B cell (primary cell): ENCODE measurements at regions not wholly inside any gene's neighbourhood (a gene's known extent, or its start where the extent isn't known, plus 50 kb on each side); places are given as distances from the start of the nearest gene placed in this dataset.

Experiments used
- ATAC-seq: fragments of 200-7000 bp; cut with Tn5 transposase; one replicate; pipeline ENCODE4 v1.10.0; 2021; ENCODE audit warnings: low read depth, mild to moderate bottlenecking, moderate number of reproducible peaks, moderate library complexity
- CTCF ChIA-PET: fragments of 350-600 bp; sonication (Branson Sonifier 250); formaldehyde crosslinking; loops from one replicate; lab custom pipeline; 2021; ENCODE audit warnings: antibody characterized with exemption, inconsistent platforms; lab: Charles Lee
- POLR2A ChIA-PET: fragments of 350-600 bp; sonication (Branson Sonifier 250); formaldehyde crosslinking; loops from one replicate; lab custom pipeline; 2021; ENCODE audit warnings: antibody characterized with exemption; lab: Charles Lee
- DNase-seq: peaks from one replicate; pipeline ENCODE4 v3.0.0; 2013
- H2AFZ ChIP-seq: 2 replicates; pipeline ENCODE4 v1.6.1; 2012; ENCODE audit warnings: mild to moderate bottlenecking, low read depth, low read length; ENCODE audit not compliant: insufficient read depth, poor library complexity, severe bottlenecking
- H3K27ac ChIP-seq, 2 donors: 1 replicate in 1 of 2; 2 replicates in 1 of 2; pipeline ENCODE4 v1.5.1; 2012 to 2013; ENCODE audit warnings: low read length in 2 of 2, mild to moderate bottlenecking in 2 of 2, moderate library complexity in 1 of 2
- H3K27me3 ChIP-seq, 4 experiments: fragments of 200-600 bp in 1 of 4; sonication (generic) in 1 of 4; replicated peaks in 1 of 4; 1 replicate in 2 of 4; 2 replicates in 2 of 4; pipeline versions ENCODE4 v1.6.1 to v1.7.0; 2013 to 2016; ENCODE audit warnings: low read length in 3 of 4, mild to moderate bottlenecking in 2 of 4, mixed read lengths in 1 of 4, moderate library complexity in 1 of 4; ENCODE audit not compliant: insufficient read depth in 4 of 4, control insufficient read depth in 3 of 4; ENCODE audit errors: control extremely low read depth in 1 of 4
- H3K36me3 ChIP-seq, 2 experiments: replicated peaks in 1 of 2; 1 replicate in 1 of 2; 2 replicates in 1 of 2; pipeline versions ENCODE4 v1.6.1 to v1.7.1; 2013; ENCODE audit warnings: low read length in 1 of 2; ENCODE audit not compliant: insufficient read depth in 2 of 2, control insufficient read depth in 1 of 2; ENCODE audit errors: control extremely low read depth in 1 of 2, extremely low read depth in 1 of 2
- H3K4me1 ChIP-seq, 2 donors: fragments of 200-600 bp in 1 of 2; sonication (generic) in 1 of 2; 1 replicate in 1 of 2; 2 replicates in 1 of 2; pipeline versions ENCODE4 v1.5.1 to v1.6.1; 2013 to 2017; ENCODE audit warnings: low read length in 2 of 2; ENCODE audit not compliant: control insufficient read depth in 2 of 2, insufficient read depth in 2 of 2
- H3K4me2 ChIP-seq: replicated peaks from 2 replicates; pipeline ENCODE3; 2012; ENCODE audit warnings: mild to moderate bottlenecking, low read depth, low read length; ENCODE audit not compliant: poor library complexity, severe bottlenecking
- H3K4me3 ChIP-seq, 5 experiments: fragments of 200-600 bp in 1 of 5; sonication (generic) in 1 of 5; 1 replicate in 3 of 5; 2 replicates in 2 of 5; pipeline versions ENCODE4 v1.5.1 to v1.7.0; 2011 to 2016; ENCODE audit warnings: low read length in 4 of 5, mild to moderate bottlenecking in 4 of 5, low read depth in 2 of 5, control low read depth in 1 of 5, moderate library complexity in 1 of 5; ENCODE audit not compliant: insufficient read depth in 1 of 5; ENCODE audit errors: control extremely low read depth in 1 of 5, extremely low read depth in 1 of 5
- H3K79me2 ChIP-seq: fragments of 200-600 bp; sonication (generic); one replicate; pipeline ENCODE4 v1.6.0; 2016; ENCODE audit warnings: low read length; ENCODE audit not compliant: control insufficient read depth, insufficient read depth
- H3K9ac ChIP-seq: fragments of 200-600 bp; sonication (generic); 2 replicates; pipeline ENCODE4 v1.6.1; 2017; ENCODE audit warnings: mild to moderate bottlenecking, low read length, moderate library complexity
- H3K9me3 ChIP-seq, 3 donors: one replicate each; pipeline versions ENCODE4 v1.6.1 to v1.7.1; 2013; ENCODE audit warnings: low read length in 2 of 3; ENCODE audit not compliant: control insufficient read depth in 2 of 3, insufficient read depth in 1 of 3; ENCODE audit errors: control extremely low read depth in 1 of 3
- H4K20me1 ChIP-seq: 2 replicates; pipeline ENCODE4 v1.6.0; 2012; ENCODE audit warnings: mild to moderate bottlenecking, low read length; ENCODE audit not compliant: insufficient read depth, control insufficient read depth, poor library complexity, severe bottlenecking
- H3K27ac Mint-ChIP-seq: one replicate; pipeline ENCODE4 v1.8.0; 2021; ENCODE audit warnings: mixed read lengths
- H3K27me3 Mint-ChIP-seq: one replicate; pipeline ENCODE4 v1.8.0; 2021; ENCODE audit warnings: mixed read lengths
- H3K4me1 Mint-ChIP-seq: one replicate; pipeline ENCODE4 v1.8.0; 2021; ENCODE audit warnings: mixed read lengths
- H3K4me3 Mint-ChIP-seq: one replicate; pipeline ENCODE4 v1.8.0; 2021; ENCODE audit warnings: mixed read lengths
- H3K9me3 Mint-ChIP-seq: one replicate; pipeline ENCODE4 v1.8.0; 2022; ENCODE audit warnings: mixed read lengths; ENCODE audit not compliant: insufficient read depth
- CTCF ChIP-seq: fragments of 200-600 bp; IDR thresholded peaks from one replicate; pipeline ENCODE4 v1.8.0; 2022; ENCODE audit warnings: antibody characterized with exemption, mild to moderate bottlenecking
- EZH2 ChIP-seq: IDR thresholded peaks from 2 replicates; pipeline ENCODE4 v1.6.1; 2012; ENCODE audit warnings: borderline replicate concordance, low read depth, mild to moderate bottlenecking, moderate library complexity, low read length; ENCODE audit not compliant: insufficient read depth, poor library complexity, severe bottlenecking
- WGBS: methylation state at CpG from one replicate; pipeline ENCODE4 v1.1.5; 2013; ENCODE audit warnings: missing lambda C conversion rate; ENCODE audit not compliant: insufficient coverage; 5-methylcytosine and 5-hydroxymethylcytosine counted together
- intact Hi-C: fragments of 100-400 bp; cut with micrococcal nuclease; formaldehyde crosslinking; loops from one replicate; pipeline ENCODE4 v1.10.0; 2022

GRCh38 chr15:96183867-96184266 is 146.6 kb upstream of the NR2F2 start:
- Histone ChIP-seq H3K27me3 (no peaks in the 10 kb centered on the region), H3K79me2 (no peaks in the 10 kb centered on the region), H2AFZ (no peak overlapping the region), H3K4me2 (no peak overlapping the region), H3K9ac (no peak overlapping the region), H4K20me1 (no peaks in the 10 kb centered on the region), H3K4me1 (no peaks in the 10 kb centered on the region), H3K4me3 (no peak overlapping the region), H3K36me3 (no peaks in the 10 kb centered on the region), H3K27ac (no peak overlapping the region), H3K9me3 (peaks cover 0 to 4% (median 0%) of the 10 kb centered on the region in 3 donors)
- no peaks in the 10 kb centered on the region for H3K27me3 Mint-ChIP-seq
- no peak for DNase-seq
- ChIA-PET CTCF (no interaction called here), POLR2A (no interaction called here)
- ATAC-seq, result no peak
- H3K4me3 Mint-ChIP-seq, result no peak overlapping the region
- no peaks in the 10 kb centered on the region for H3K9me3 Mint-ChIP-seq
- WGBS, result no CpG with 5 or more reads among the region's 3 CpGs
- intact Hi-C loops, result no loop called here
- no peak for TF ChIP-seq CTCF
- TF ChIP-seq EZH2, result no peak
- no peak overlapping the region for H3K27ac Mint-ChIP-seq
- H3K4me1 Mint-ChIP-seq, result no peaks in the 10 kb centered on the region

GRCh38 chr15:96184297-96184696 is 146.2 kb upstream of the NR2F2 start:
- Histone ChIP-seq H3K9ac (no peak overlapping the region), H2AFZ (no peak overlapping the region), H3K27me3 (no peaks in the 10 kb centered on the region), H3K36me3 (no peaks in the 10 kb centered on the region), H3K4me2 (no peak overlapping the region), H3K27ac (no peak overlapping the region), H3K79me2 (no peaks in the 10 kb centered on the region), H3K9me3 (peaks cover 0 to 4% (median 0%) of the 10 kb centered on the region in 3 donors), H3K4me3 (no peak overlapping the region), H4K20me1 (no peaks in the 10 kb centered on the region), H3K4me1 (no peaks in the 10 kb centered on the region)
- no peaks in the 10 kb centered on the region for H3K4me1 Mint-ChIP-seq
- H3K27me3 Mint-ChIP-seq, result no peaks in the 10 kb centered on the region
- WGBS, result no CpG with 5 or more reads among the region's 2 CpGs
- ATAC-seq, result no peak
- intact Hi-C loops, result no loop called here
- ChIA-PET POLR2A (no interaction called here), CTCF (no interaction called here)
- no peaks in the 10 kb centered on the region for H3K9me3 Mint-ChIP-seq
- no peak overlapping the region for H3K27ac Mint-ChIP-seq
- H3K4me3 Mint-ChIP-seq, result no peak overlapping the region
- no peak for TF ChIP-seq EZH2
- TF ChIP-seq CTCF, result no peak
- no peak for DNase-seq
